KBM-7 (cell line): ENCODE measurements at regions not wholly inside any gene's neighbourhood (a gene's known extent, or its start where the extent isn't known, plus 50 kb on each side); places are given as distances from the start of the nearest gene placed in this dataset.
"Not testable (repeated sequence)": the region's sequence is repeated elsewhere in the genome, so short reads cannot be mapped to it uniquely, and the experiment has no call there.

Experiments
- DNase-seq: peaks from one replicate; pipeline ENCODE4 v3.0.0-alpha.2; 2015
- in situ Hi-C: fragments of 300-500 bp; cut with MboI; formaldehyde crosslinking; loops from 2 replicates; pipeline ENCODE4 v1.14.3; 2020; ENCODE audit warnings: low sequenced_read_pairs, low pct_unique_long_range_greater_than_20kb, mixed read lengths

DNA sequence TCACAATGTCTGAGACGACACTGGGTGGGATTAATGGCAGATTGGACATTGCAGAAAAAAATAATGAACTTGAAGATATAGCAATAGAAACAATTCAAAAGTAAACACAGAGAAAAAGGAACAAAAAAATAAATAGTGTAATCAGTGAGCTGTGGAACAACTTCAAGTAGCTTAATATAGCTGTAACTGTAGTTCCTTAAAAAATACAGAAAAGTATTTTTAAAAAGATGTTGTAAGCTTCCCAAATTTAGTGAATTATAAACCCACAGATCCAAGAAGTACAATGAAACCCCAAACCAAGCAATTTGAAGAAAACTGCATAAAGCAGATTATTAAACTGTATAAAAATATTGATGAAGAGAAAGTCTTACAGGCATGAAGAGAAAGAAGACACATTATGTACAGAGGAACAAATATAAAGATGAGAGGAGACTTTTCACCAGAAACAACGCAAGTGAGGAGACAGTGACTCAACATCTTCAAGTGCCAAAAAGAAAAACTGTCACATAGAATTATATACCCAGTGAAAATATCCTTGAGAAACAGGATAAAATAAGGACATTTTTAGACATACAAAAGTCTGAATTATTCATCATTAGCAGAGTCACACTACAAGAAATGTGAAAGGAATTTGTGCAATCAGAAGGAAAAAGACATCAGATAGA is 176.4 kb downstream of the NFKBIZ start:
- in situ Hi-C loops = no loop called here

DNA sequence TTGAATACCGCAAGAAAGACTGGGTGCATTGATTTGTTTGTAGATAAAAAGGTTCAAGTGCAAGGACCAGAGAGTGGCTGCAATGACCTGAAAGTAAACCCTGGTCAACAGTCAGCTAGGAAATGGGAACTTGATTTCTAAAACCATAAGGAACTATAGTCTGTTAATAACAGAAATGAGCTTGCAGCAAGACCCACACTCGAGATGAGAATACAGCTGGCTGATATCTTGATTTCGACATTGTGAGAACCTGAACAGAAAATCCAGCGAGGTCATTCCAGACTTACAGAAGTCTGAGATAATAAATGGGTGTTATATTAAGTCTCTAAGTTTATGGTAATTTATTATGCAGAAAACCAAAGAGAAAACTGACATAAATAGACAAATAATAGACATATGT is 177.3 kb downstream of the NFKBIZ start:
- in situ Hi-C loops = no loop called here
- no peak for DNase-seq

More for the DNA sequence above, 176.4 kb downstream of the NFKBIZ start:
- DNase-seq = no peak

DNA sequence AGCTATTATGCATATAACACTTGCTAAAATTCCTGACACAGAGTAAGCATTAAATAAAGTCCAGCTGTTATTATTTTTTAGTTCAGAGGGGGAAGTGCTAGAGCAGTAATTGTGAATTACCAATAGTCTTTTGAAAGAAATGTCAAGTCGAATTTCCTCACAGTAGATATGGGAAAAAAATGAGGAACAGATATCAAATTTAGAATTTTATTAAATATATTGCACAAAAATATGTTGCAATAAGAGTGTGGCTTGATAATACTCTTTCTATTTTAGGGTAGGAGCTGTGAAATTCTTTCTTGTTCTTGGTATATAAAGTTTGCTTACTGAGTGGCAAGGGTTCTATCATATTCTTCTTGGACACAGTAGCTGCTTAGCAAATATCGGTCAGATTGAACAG is 181.3 kb downstream of the NFKBIZ start:
- DNase-seq = no peak

DNA sequence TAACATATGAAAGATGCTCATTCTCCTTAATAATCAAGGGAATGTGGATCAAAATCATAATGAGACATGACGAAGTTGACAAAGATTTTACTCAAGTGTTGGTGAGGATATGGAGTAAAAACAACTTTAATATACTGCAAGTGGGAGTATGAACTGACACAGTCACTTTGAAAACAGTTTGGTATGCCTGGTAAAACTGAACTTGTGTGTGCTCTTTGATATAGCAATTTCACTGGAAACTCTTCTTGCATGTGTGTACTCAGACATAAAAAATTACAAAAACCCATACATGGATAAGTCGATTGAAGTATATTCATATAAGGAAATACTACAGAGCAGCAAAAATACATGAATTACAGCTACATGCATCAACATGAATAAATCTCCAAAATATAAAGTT is 182.5 kb downstream of the NFKBIZ start:
- in situ Hi-C loops = no loop called here
- no peak for DNase-seq

More for the DNA sequence above, 181.3 kb downstream of the NFKBIZ start:
- in situ Hi-C loops = no loop called here

DNA sequence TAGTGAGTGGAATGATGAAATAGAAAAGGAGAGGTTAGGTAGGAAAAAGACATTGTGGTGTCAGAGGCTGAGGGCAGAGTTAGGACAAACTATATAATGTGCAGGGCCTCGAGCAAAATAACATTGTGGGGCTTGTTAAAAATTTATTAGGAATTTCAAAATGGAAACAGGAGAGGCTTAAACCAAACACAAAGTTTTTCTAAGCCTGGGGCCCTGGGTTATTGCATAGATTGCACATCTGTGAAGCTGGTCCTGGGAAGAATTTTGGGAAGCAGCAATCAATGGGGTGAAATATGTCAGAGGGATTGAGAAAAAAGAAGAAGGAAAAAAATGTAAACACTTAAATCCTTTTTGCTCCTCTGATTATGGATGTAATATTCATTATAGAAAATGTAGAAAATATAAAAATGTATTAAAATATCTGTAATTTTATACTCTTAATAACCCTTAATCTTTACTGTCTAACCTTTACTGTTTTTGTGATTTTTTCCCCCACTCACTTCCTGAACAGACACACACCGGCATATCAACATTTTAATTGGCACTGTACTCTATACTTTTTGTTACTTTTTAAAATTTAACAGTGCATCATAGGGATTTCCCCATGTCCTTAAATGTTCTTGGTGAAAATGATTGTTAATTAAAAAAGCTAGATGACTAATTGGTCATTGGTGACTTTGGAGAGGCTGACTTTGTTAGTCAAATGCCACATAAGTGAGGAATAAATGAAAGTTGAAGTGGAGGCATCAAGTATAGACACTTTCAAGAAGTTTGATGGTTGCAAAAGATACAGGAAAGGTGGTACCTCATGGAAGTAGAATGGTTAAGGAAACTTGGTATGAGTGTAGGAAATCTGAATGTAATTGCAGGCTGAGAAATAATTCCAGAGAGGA is 183.4 kb downstream of the NFKBIZ start:
- no peak for DNase-seq
- in situ Hi-C loops = no loop called here

DNA sequence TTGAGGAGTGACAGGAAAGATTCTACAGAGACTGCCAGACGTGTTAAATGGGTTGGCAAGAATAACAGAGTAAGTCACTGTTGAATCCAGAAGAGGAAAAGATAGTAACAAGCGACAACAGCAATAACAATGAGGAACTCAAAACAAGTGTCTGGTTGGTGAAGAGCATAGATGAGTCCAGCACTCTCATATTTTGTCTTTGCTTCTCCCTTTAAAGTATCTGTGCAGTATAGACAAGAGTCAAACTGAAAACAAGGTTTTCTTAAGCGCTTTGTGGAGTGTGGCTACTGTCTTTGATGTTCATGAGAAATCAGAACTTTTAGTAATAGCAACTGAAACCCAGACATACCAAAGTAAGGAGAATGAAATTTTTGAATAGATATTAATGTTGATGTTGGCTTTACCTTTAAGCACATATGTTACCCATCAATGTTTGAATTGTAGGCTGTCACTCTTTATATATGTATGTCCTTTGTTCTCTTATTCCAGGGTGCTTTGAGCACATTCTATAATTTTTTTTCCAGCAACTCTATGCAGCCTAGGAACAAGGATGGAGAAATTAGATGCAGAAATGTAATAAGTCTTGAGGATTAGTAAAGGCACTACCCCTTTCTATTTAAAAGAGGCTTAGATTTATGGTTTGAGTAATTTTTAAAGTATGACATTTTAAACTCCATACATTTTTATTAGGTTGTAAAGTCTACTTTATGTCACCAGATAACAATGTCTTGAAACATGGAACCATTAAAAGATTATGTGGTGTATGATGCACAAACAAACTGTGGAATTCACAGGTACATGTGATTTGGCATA is 185.5 kb downstream of the NFKBIZ start:
- DNase-seq = no peak
- in situ Hi-C loops = no loop called here

DNA sequence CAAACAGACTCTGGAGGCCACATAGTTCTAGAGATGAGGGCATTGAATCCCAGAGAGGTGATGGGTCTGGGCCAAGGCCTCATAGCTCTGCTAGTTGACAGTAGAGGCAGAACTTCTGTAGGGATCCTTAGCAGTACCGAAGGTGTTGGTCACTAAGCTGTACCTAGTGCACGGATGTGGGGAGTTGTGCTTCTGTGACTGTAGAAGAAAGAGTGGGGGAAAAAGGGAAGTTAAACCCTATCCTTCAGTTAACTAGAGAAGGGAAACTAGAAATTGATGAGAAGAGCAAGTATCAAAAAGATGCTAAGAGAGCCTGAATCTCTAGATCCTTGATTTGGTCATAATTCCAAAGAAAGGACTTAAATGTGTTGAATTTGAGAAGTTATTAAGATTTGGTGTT is 186.7 kb downstream of the NFKBIZ start:
- in situ Hi-C loops = no loop called here
- DNase-seq = peak; percentile 32

DNA sequence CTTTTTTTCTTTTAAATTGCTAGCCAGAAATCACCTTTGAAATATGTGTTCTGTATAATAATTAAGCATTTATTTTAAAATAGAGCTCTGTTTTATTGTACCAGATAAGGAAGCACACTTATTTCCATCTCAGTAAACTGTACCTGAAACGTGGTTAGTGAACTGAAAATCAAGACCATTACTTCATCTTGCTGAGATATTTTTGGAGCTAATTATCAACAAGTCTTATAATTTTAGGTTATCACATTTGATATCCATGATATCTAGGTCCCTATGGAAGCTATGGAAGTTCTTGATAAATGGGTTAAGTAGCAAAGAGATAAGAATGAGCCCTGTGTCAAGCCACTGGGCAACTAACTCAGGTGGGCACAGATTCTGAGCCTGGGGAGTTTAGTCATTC is 187.2 kb downstream of the NFKBIZ start:
- in situ Hi-C loops = no loop called here
- no peak for DNase-seq

DNA sequence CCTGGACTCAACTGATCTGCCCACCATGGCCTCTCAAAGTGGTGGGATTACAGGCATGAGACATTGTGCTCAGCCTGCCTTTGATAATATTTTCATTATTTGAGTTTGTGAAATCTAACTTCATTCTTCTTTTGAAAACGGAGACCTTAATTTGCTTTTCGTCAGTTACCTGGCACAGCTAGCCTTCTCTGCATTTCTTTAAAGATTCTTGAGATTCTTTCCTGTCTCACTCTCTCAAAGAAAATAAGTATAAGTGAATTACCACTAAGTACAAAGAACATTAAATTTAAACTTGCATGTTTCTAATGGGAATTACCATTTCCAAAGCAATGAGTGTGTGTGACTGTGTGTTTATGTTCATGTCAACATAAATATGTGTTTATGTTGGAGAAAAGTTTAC is 187.9 kb downstream of the NFKBIZ start:
- DNase-seq = no peak
- in situ Hi-C loops = no loop called here

DNA sequence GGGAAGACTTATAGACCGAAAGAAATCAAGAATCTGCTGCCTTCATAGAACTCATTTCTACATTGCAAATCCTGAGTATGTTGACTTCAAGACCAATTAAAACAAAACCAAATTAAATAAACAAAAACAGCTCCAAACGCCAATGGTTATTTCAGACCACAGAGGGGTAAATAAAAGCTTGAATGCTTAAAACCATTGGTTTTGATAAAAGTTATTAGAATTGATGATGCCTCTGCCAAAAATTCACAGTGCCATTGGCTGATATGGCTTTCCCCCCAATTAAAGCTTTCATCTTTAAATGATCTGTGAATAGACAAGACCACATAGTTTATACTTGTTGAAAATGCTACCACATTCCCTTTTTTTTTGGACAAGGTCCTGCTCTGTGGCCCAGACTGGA is 188.5 kb downstream of the NFKBIZ start:
- in situ Hi-C loops = no loop called here
- no peak for DNase-seq

DNA sequence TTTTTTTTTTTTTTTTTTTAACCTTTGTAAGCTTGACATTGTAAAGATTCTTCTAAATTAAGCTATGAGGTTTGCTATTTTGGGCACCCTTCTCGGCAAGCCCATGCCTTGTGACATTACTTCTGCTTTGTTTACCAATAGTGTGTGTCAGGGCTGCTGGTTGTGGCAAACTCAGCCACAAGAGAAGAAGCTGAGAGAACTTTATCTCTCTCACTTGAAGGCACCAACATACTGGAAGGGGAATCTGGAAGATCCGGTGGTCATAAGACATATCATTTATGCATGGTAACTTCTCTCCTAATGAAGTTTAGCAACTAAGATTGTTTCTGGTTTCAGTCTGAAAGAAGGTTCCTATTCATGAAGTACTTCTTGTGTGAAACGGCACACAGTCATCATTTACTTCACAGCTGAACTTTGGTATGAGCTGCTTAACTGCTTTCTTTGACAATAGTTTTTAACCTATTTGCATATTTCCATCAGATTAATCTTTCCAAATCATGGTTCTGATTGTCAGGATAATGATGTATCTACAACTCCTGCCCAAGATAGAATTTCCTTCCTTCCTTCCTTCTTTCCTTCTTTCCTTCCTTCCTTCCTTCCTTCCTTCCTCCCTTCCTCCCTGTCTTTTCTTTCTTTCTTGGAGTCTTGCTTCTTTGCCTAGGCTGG is 189.3 kb downstream of the NFKBIZ start:
- in situ Hi-C loops = no loop called here
- no peak for DNase-seq

DNA sequence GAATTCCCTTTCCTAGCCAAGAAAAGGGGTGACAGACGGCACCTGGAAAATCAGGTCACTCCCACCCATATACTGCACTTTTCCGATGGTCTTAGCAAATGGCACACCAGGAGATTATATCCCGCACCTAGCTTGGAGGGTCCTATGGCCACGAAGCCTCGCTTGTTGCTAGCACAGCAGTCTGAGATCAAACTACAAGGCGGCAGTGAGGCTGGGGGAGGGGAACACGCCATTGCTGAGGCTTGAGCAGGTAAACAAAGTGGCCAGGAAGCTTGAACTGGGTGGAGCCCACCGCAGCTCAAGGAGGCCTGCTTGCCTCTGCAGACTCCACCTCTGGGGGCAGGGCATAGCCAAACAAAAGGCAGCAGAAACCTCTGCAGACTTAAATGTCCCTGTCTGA is 190.8 kb downstream of the NFKBIZ start:
- in situ Hi-C loops, DNase-seq: not testable (repeated sequence)

DNA sequence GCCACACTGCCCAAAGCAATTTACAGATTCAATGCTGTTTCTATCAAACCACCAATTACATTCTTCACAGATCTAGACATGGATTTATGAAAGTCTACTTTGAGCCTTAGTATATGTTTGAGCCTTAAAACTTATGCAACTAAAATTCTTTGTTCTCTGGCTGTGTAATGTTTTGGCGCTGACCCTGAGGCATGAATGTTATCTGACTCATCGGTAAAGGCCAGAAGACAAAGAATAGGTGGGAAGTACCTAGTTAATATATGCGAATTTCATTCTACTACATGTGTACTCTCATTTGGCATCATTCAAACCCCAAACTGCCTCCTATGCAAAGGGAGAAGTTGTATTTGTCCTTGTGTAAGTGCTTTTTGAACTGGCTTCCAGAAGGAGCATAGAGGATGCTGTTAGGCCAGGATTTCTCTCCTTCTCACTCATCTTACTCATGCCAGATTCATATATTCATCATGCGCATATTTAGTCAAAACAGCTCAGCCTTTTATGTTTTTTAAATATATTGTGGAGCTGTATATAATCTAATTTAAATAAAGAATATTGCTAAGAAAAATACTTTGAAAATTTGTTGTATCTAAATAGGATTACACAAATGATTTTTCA is 204.2 kb downstream of the NFKBIZ start:
- no peak for DNase-seq
- in situ Hi-C loops = no loop called here

DNA sequence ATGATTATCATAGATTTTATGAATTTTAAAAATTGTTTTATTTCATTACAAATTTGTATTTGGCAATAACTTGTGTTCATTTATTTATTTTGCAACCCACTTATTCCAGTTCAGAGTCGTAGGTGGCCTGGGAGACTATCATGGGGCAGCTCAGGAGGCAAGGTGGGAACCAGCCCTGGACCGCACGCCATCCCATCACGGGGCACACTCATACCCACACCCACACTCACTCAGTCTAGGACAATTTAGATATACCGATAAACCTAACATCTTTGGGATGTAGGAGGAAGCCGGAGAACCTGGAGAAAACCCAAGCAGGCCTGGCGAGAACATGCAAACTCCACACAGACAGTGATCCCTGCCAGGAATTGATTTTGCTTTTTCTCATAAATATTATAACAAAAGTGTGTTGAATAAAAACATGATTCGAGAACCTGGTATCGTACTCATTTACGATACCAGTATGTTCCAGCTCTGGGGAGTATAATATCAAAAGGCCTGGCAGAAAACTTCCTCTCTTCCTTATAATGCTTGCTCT is 205.3 kb downstream of the NFKBIZ start:
- no peak for DNase-seq
- in situ Hi-C loops = no loop called here

DNA sequence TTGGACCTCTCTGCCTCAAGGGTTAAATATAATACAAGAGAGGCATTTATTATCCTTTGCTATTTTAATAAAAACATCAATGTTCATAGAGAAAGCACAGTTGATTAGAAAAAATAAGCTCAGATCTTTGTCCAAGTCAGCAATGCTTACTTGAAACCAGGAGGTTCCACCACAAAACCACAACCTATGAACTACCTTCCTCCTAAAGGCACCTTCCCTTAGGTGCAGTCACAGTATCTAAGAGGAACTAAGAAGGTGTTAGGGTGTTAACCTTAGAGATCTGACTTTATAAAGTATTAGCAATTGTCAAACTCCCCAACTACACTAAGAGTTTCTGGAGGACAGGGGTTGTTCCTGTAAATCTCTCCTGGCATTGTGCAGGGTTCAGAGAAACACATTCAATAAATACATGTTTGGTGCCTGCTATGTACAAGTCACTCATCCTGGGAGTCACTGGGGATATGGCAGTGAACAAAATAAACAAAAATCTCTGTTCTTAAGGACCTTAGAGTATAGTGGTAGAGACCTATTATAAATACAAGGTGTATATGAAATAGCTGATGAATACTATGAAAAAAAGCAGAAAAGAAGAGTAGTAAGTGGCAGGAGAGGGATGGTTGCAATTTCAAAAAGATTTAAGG is 208.6 kb downstream of the NFKBIZ start:
- in situ Hi-C loops = no loop called here
- no peak for DNase-seq

DNA sequence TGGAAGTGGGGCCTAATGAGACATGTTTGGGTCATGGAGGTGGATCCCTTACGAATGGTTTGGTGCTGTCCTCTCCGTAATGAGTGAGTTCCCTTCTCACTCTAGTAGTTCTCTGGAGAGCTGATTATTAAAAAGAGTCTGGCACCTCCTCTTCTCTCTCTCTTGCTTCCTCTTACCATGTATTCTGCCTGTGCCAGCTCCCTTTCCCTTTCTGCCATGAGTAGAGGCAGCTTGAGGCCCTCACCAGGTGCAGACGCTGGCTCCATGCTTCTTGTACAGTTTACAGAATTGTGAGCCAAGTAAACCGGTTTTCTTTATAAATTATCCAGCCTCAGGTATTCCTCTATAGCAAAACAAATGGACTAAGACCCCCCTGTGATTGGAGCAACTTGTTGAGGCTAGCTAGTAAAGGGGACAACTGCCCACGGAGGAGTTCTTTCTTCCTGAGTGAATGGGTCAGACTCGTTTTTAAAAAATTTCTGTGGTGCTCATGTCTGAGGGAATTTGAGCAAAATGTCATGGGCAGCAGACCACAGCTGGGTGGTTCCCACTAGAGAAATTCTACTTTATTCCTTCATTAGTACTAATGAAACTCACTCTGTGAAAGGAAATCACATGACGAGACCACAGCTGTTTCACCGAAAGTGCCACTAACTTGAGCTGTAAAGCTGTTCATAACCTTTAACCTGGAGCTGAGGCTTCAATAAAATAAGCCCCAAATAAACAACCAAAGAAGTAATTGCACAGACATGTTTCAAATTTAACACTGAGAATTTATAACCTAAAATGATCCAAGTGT is 210.0 kb downstream of the NFKBIZ start:
- no peak for DNase-seq
- in situ Hi-C loops = no loop called here

DNA sequence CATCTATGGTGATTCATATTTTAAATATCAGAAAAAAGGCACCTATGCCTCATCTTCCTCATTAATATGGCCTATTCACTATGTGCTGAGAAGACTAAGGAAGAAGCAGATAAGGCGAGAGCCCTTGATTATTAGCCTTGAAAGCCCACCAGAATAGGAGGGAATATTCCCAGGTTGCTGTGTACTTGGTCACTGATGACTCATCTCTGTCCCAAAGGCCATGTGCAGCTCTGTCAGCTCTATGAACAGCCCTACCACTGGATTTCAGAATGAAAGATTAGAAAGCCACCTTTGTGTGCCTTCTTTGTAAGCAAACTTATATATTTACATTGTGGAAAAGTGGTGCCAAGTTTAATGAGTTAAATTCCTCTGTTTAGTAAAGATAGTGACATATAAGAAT is 211.5 kb downstream of the NFKBIZ start:
- no peak for DNase-seq
- in situ Hi-C loops = no loop called here

DNA sequence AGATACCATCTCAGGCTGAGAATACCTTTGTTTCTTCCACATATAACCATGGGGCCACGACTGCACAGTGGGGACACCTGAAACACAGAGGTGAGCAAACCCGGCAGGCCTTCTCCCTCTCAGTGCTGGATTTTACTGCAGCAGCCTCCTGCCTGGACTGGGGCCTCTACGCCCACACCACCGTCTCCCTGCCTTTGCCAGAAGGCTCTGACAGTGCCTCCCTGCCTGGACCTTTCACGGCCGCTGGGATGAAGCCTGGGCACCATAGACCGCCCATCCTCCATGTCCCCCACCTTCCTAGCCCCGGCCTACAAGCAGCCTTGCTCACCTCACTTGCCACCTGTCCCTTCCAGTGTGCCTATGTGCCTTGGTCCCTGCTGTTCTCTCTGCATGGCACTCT is 214.3 kb downstream of the NFKBIZ start:
- DNase-seq = no peak
- in situ Hi-C loops = no loop called here
